Urinary bladder (tissue), 3 donors: ENCODE measurements at regions not wholly inside any gene's neighbourhood (a gene's known extent, or its start where the extent isn't known, plus 50 kb on each side); places are given as distances from the start of the nearest gene placed in this dataset.

Source experiments
- DNase-seq: peaks from one replicate; pipeline ENCODE4 v3.0.0-alpha.2; 2015; ENCODE audit errors: extremely low spot score
- H3K27ac ChIP-seq: one replicate; pipeline ENCODE4 v1.5.1; 2013; ENCODE audit warnings: low read depth, mild to moderate bottlenecking, moderate library complexity
- H3K36me3 ChIP-seq: one replicate; pipeline ENCODE4 v1.6.1; 2013; ENCODE audit warnings: mild to moderate bottlenecking, moderate library complexity; ENCODE audit not compliant: insufficient read depth
- H3K4me1 ChIP-seq: one replicate; pipeline ENCODE4 v1.6.1; 2013; ENCODE audit warnings: mild to moderate bottlenecking, moderate library complexity; ENCODE audit not compliant: insufficient read depth
- H3K4me3 ChIP-seq: one replicate; pipeline ENCODE4 v1.5.1; 2013; ENCODE audit warnings: low read depth, low read length
- WGBS: extraction: QIAGEN DNeasy Blood & Tissue Kit; methylation state at CpG from one replicate; pipeline ENCODE4 v1.1.7; 2013; 5-methylcytosine and 5-hydroxymethylcytosine counted together
- donor health status: healthy with polysubstance abuse.
- donor health status: healthy.

DNA sequence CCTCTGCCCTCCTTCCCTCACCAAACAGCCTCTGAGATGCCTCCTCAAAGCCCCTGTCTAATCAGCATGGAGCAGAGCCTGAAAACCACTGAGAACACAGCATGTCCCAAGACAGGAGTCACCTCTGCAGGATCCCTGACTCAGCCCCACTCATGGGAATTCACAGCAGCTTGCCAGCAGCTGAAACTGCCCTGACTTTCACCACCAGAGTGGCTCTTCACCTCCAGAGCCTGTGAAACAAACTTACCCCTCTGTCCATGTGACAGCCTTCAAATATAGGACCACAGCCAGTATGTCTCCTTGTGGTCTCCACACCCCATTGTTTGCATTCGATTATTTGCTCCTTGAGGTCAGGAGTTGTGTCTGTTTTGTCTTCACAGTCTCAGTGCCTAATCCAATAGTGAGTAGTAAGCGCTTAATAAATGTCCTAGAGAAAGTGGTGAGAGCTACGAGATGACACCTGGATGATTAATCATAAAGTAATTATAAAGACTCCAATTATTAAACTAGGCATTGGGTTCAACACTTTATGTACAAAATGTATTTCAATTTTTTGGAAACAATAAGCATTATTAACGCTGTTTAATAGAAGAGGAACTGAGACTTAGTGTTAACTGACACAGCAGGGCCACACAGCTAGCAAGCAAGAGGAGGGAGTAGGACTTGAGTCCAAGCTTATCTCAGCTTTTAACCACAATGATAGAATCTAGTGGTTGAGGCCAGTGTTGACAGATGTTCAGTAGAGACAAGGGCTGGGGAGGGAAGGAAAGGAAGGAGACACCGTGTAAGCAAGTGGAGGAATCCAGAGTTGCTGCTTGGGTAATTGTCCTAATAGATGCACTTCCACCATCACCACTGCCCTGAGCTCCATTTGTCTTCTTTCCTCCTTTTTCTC lies 358.7 kb upstream of the TNP1 start:
- Histone ChIP-seq H3K36me3 (no peaks in the 10 kb centered on the region), H3K4me3 (no peak overlapping the region), H3K27ac (no peak overlapping the region), H3K4me1 (peaks cover under 1% of the 10 kb centered on the region)
- 70% methylated on average over 5 of the region's 5 CpGs for WGBS
- no peak for DNase-seq

- WGBS: 93% methylated on average over 2 of the region's 2 CpGs
- Histone ChIP-seq H3K27ac (no peak overlapping the region), H3K4me1 (no peaks in the 10 kb centered on the region), H3K36me3 (no peaks in the 10 kb centered on the region), H3K4me3 (no peak overlapping the region)
- no peak for DNase-seq
Measured at GRCh38 chr2:217216982-217217381, 357.1 kb upstream of the TNP1 start.

DNA sequence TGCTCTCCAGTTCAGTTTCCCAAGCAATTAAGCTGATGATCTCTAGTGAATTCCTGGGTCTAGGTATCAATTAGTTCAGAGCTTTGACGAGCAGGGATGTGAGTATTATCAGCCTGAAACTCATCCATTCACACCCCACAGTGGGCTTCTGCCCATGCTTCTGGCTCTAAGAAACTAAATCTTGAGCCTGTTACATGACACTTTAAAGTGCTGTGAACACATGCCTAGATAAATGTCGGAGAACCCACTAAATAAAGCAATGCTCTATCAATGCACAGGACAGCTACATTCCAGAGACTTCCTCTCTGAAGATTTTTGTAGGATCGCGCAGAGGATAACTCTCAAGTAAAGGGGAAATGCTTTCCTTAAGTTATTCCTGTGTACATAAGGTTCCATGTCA lies 356.5 kb upstream of the TNP1 start:
- Histone ChIP-seq H3K27ac (no peak overlapping the region), H3K4me1 (no peaks in the 10 kb centered on the region), H3K4me3 (no peak overlapping the region), H3K36me3 (no peaks in the 10 kb centered on the region)
- no peak for DNase-seq
- WGBS: 81% methylated on average over 4 of the region's 4 CpGs

GRCh38 chr2:217215877-217216276 lies 356.0 kb upstream of the TNP1 start:
- 82% methylated on average over 6 of the region's 6 CpGs for WGBS
- Histone ChIP-seq H3K27ac (no peak overlapping the region), H3K4me1 (no peaks in the 10 kb centered on the region), H3K36me3 (no peaks in the 10 kb centered on the region), H3K4me3 (no peak overlapping the region)
- DNase-seq: no peak

- Histone ChIP-seq H3K4me1 (no peaks in the 10 kb centered on the region), H3K4me3 (no peak overlapping the region), H3K27ac (no peak overlapping the region), H3K36me3 (no peaks in the 10 kb centered on the region)
- no peak for DNase-seq
- 98% methylated on average over 1 of the region's 1 CpG for WGBS
Measured at GRCh38 chr2:217208867-217209266, 349.0 kb upstream of the TNP1 start.

GRCh38 chr2:217207699-217208010 lies 347.8 kb upstream of the TNP1 start:
- Histone ChIP-seq H3K4me3 (no peak overlapping the region), H3K27ac (no peak overlapping the region), H3K36me3 (peaks cover 1% of the 10 kb centered on the region), H3K4me1 (no peaks in the 10 kb centered on the region)
- WGBS: 93% methylated on average over 7 of the region's 7 CpGs
- DNase-seq: no peak

DNA sequence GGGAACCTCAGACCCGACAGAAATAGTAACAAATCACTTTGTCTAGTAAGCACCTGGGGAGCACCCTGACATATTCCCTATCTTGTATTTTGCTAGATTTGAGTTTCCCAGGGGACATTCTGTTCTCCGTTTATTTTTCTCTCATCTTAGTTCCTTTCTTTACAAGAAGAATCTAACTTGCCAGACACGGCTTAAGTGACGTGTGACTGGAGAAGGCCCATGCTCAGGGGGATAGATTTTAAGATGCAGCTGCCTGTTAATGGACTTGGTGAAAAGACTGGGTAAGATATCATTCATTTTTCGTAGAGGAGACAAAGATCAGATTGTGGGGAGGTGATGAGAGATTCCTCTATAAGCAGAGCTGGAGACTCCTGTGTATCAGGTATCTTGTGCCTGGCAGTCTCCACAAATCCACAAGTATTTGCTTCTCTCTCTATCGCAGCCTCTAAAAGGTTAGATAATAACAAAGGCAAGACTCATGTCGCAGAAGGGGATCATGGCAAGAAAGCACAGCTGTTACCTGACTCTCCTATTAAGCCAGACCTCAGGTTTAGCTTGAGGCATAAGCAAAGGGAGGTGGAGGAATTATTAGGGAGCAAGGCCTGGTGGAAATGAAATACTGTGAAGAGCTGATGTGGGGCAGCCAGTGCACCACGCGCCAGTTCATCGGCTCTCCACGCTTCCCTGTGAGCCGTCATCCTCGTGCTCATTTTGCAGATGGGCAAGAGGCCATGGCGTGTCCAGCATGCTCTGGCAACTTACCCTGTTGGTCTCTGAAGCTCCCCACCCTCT lies 347.2 kb upstream of the TNP1 start:
- Histone ChIP-seq H3K36me3 (peaks cover 1% of the 10 kb centered on the region), H3K4me1 (no peaks in the 10 kb centered on the region), H3K4me3 (no peak overlapping the region), H3K27ac (no peak overlapping the region)
- no peak for DNase-seq
- WGBS: 72% methylated on average over 14 of the region's 14 CpGs

DNA sequence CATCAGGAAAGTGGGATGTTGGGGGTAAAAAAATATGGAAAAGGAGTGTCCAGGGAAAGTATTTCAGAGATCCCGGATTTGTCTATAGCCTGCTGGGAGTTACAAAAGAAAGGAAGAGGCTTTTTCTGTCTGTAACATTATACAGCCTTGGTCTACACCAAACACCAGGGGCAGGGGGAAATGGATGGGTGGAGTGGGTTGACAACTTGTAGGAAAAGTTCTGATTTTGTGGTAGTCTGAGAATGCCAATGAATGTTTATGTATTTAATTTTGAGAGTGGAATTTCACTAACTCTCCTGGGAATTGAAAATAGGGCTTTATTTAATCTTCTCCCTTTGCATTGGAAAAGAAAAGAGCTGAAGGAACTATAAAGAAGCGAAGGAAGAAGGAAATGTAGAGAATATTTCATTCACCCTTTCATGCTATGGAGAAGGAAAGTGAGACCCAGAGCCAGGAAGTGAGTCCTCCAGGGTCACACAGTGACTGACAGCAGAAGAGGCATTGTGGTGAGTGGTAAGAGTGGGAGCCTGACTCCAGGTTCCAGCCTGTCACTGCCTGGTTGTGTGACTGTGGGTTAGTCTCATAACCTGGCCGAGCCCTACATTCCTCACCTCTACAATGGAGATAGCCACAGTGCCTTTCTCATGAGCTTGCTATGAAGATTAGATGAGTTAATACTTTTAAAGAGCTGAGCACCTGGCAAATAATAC lies 346.3 kb upstream of the TNP1 start:
- Histone ChIP-seq H3K27ac (no peak overlapping the region), H3K4me1 (no peaks in the 10 kb centered on the region), H3K36me3 (peaks cover 1% of the 10 kb centered on the region), H3K4me3 (no peak overlapping the region)
- WGBS: 90% methylated on average over 3 of the region's 3 CpGs
- DNase-seq: no peak

- Histone ChIP-seq H3K4me1 (no peaks in the 10 kb centered on the region), H3K27ac (no peak overlapping the region), H3K36me3 (peaks cover 1% of the 10 kb centered on the region), H3K4me3 (no peak overlapping the region)
- WGBS: 84% methylated on average over 2 of the region's 2 CpGs
- DNase-seq: no peak
Measured at GRCh38 chr2:217204358-217204757, 344.5 kb upstream of the TNP1 start.

GRCh38 chr2:217203086-217203485 lies 343.2 kb upstream of the TNP1 start:
- peaks cover 1% of the 10 kb centered on the region for H3K36me3 ChIP-seq
- WGBS: 93% methylated on average over 3 of the region's 3 CpGs
- no peak for DNase-seq
- no peak overlapping the region for H3K4me3 ChIP-seq
- no peak overlapping the region for H3K27ac ChIP-seq
- H3K4me1 ChIP-seq: no peaks in the 10 kb centered on the region

GRCh38 chr2:217199255-217199630 lies 339.4 kb upstream of the TNP1 start:
- Histone ChIP-seq H3K4me1 (no peaks in the 10 kb centered on the region), H3K4me3 (no peak overlapping the region), H3K27ac (no peak overlapping the region), H3K36me3 (peaks cover 1% of the 10 kb centered on the region)
- 62% methylated on average over 2 of the region's 2 CpGs for WGBS
- no peak for DNase-seq

- Histone ChIP-seq H3K4me1 (no peaks in the 10 kb centered on the region), H3K4me3 (no peak overlapping the region), H3K27ac (no peak overlapping the region), H3K36me3 (no peaks in the 10 kb centered on the region)
- 71% methylated on average over 7 of the region's 7 CpGs for WGBS
- DNase-seq: no peak
Measured at GRCh38 chr2:217195658-217196446, 336.0 kb upstream of the TNP1 start.

GRCh38 chr2:217195016-217195415 lies 335.2 kb upstream of the TNP1 start:
- Histone ChIP-seq H3K27ac (no peak overlapping the region), H3K4me1 (no peaks in the 10 kb centered on the region), H3K36me3 (no peaks in the 10 kb centered on the region), H3K4me3 (no peak overlapping the region)
- DNase-seq: no peak
